HL-60 (cell line): ENCODE measurements at regions not wholly inside any gene's neighbourhood (a gene's known extent, or its start where the extent isn't known, plus 50 kb on each side); places are given as distances from the start of the nearest gene placed in this dataset.

ENCODE experiments used
- CTCF ChIP-seq: IDR thresholded peaks from one replicate; pipeline ENCODE4 v1.5.1; 2011; ENCODE audit warnings: low read length, control low read depth, inconsistent platforms; ENCODE audit not compliant: insufficient read depth
- GABPA ChIP-seq: IDR thresholded peaks from 2 replicates; pipeline ENCODE4 v1.6.1; 2012; ENCODE audit warnings: low read depth
- POLR2AphosphoS5 ChIP-seq: IDR thresholded peaks from 2 replicates; pipeline ENCODE4 v1.6.1; 2012; ENCODE audit warnings: low read depth
- REST ChIP-seq: IDR thresholded peaks from 2 replicates; pipeline ENCODE4 v1.6.1; 2012; ENCODE audit warnings: low read depth; ENCODE audit not compliant: insufficient replicate concordance
- SPI1 ChIP-seq: IDR thresholded peaks from 2 replicates; pipeline ENCODE4 v1.6.1; 2012; ENCODE audit warnings: low read depth, mild to moderate bottlenecking, borderline replicate concordance

- TF ChIP-seq CTCF (no peak), POLR2AphosphoS5 (no peak), SPI1 (no peak), REST (no peak), GABPA (no peak)
Measured at GRCh38 chr5:37889612-37890317, 49.9 kb upstream of the GDNF start.
